ENCODE measurements at regions not wholly inside any gene's neighbourhood (a gene's known extent, or its start where the extent isn't known, plus 50 kb on each side); places are given as distances from the start of the nearest gene placed in this dataset.

- Histone ChIP-seq H3K27me3 (ENCODE audit: control insufficient read depth in 1 of 2, insufficient read depth in 2 of 2, low read length in 2 of 2) (no peaks in the 10 kb centered on the region), H3K9ac (ENCODE audit: low read length in 2 of 2) (no peak overlapping the region), H3K4me3 (ENCODE audit: low read length in 2 of 2) (no peak overlapping the region), H3K36me3 (ENCODE audit: control insufficient read depth in 2 of 2, insufficient read depth in 2 of 2, low read length in 2 of 2) (no peaks in the 10 kb centered on the region), H3K27ac (ENCODE audit: low read length) (no peak overlapping the region), H3K9me3 (ENCODE audit: control insufficient read depth in 2 of 2, low read length in 2 of 2) (no peaks in the 10 kb centered on the region), H3K4me1 (ENCODE audit: control insufficient read depth, insufficient read depth, low read length) (no peaks in the 10 kb centered on the region)
Measured at GRCh38 chr3:55203006-55203405, 275.1 kb upstream of the LRTM1 start.

GRCh38 chr3:55202326-55202725, 274.5 kb upstream of the LRTM1 start:
- Histone ChIP-seq H3K36me3 (ENCODE audit: control insufficient read depth in 2 of 2, insufficient read depth in 2 of 2, low read length in 2 of 2) (no peaks in the 10 kb centered on the region), H3K9me3 (ENCODE audit: control insufficient read depth in 2 of 2, low read length in 2 of 2) (no peaks in the 10 kb centered on the region), H3K27me3 (ENCODE audit: control insufficient read depth in 1 of 2, insufficient read depth in 2 of 2, low read length in 2 of 2) (no peaks in the 10 kb centered on the region), H3K27ac (ENCODE audit: low read length) (no peak overlapping the region), H3K9ac (ENCODE audit: low read length in 2 of 2) (no peak overlapping the region), H3K4me3 (ENCODE audit: low read length in 2 of 2) (no peak overlapping the region), H3K4me1 (ENCODE audit: control insufficient read depth, insufficient read depth, low read length) (no peaks in the 10 kb centered on the region)

- Histone ChIP-seq H3K4me3 (ENCODE audit: low read length in 2 of 2) (no peak overlapping the region), H3K4me1 (ENCODE audit: control insufficient read depth, insufficient read depth, low read length) (no peaks in the 10 kb centered on the region), H3K27ac (ENCODE audit: low read length) (no peak overlapping the region), H3K36me3 (ENCODE audit: control insufficient read depth in 2 of 2, insufficient read depth in 2 of 2, low read length in 2 of 2) (no peaks in the 10 kb centered on the region), H3K9ac (ENCODE audit: low read length in 2 of 2) (no peak overlapping the region), H3K9me3 (ENCODE audit: control insufficient read depth in 2 of 2, low read length in 2 of 2) (no peaks in the 10 kb centered on the region), H3K27me3 (ENCODE audit: control insufficient read depth in 1 of 2, insufficient read depth in 2 of 2, low read length in 2 of 2) (no peaks in the 10 kb centered on the region)
Measured at GRCh38 chr3:55201779-55202178, 273.9 kb upstream of the LRTM1 start.

GRCh38 chr3:55200906-55201305, 273.0 kb upstream of the LRTM1 start:
- no peaks in the 10 kb centered on the region for H3K36me3 ChIP-seq (ENCODE audit: control insufficient read depth in 2 of 2, insufficient read depth in 2 of 2, low read length in 2 of 2)
- no peak overlapping the region for H3K27ac ChIP-seq (ENCODE audit: low read length)
- no peaks in the 10 kb centered on the region for H3K9me3 ChIP-seq (ENCODE audit: control insufficient read depth in 2 of 2, low read length in 2 of 2)
- no peaks in the 10 kb centered on the region for H3K4me1 ChIP-seq (ENCODE audit: control insufficient read depth, insufficient read depth, low read length)
- no peak overlapping the region for H3K4me3 ChIP-seq (ENCODE audit: low read length in 2 of 2)
- no peak overlapping the region for H3K9ac ChIP-seq (ENCODE audit: low read length in 2 of 2)
- H3K27me3 ChIP-seq (ENCODE audit: control insufficient read depth in 1 of 2, insufficient read depth in 2 of 2, low read length in 2 of 2), result no peaks in the 10 kb centered on the region

- Histone ChIP-seq H3K27me3 (ENCODE audit: control insufficient read depth in 1 of 2, insufficient read depth in 2 of 2, low read length in 2 of 2) (no peaks in the 10 kb centered on the region), H3K9ac (ENCODE audit: low read length in 2 of 2) (no peak overlapping the region), H3K4me3 (ENCODE audit: low read length in 2 of 2) (no peak overlapping the region), H3K36me3 (ENCODE audit: control insufficient read depth in 2 of 2, insufficient read depth in 2 of 2, low read length in 2 of 2) (no peaks in the 10 kb centered on the region), H3K27ac (ENCODE audit: low read length) (no peak overlapping the region), H3K9me3 (ENCODE audit: control insufficient read depth in 2 of 2, low read length in 2 of 2) (no peaks in the 10 kb centered on the region), H3K4me1 (ENCODE audit: control insufficient read depth, insufficient read depth, low read length) (no peaks in the 10 kb centered on the region)
Measured at GRCh38 chr3:55198554-55198953, 270.7 kb upstream of the LRTM1 start.

- Histone ChIP-seq H3K27me3 (ENCODE audit: control insufficient read depth in 1 of 2, insufficient read depth in 2 of 2, low read length in 2 of 2) (no peaks in the 10 kb centered on the region), H3K27ac (ENCODE audit: low read length) (no peak overlapping the region), H3K9ac (ENCODE audit: low read length in 2 of 2) (no peak overlapping the region), H3K9me3 (ENCODE audit: control insufficient read depth in 2 of 2, low read length in 2 of 2) (no peaks in the 10 kb centered on the region), H3K4me1 (ENCODE audit: control insufficient read depth, insufficient read depth, low read length) (no peaks in the 10 kb centered on the region), H3K4me3 (ENCODE audit: low read length in 2 of 2) (no peak overlapping the region), H3K36me3 (ENCODE audit: control insufficient read depth in 2 of 2, insufficient read depth in 2 of 2, low read length in 2 of 2) (no peaks in the 10 kb centered on the region)
Measured at GRCh38 chr3:55197021-55197420, 269.2 kb upstream of the LRTM1 start.

- no peaks in the 10 kb centered on the region for H3K27me3 ChIP-seq (ENCODE audit: control insufficient read depth in 1 of 2, insufficient read depth in 2 of 2, low read length in 2 of 2)
- H3K27ac ChIP-seq (ENCODE audit: low read length), result no peak overlapping the region
- H3K36me3 ChIP-seq (ENCODE audit: control insufficient read depth in 2 of 2, insufficient read depth in 2 of 2, low read length in 2 of 2), result no peaks in the 10 kb centered on the region
- H3K9ac ChIP-seq (ENCODE audit: low read length in 2 of 2), result no peak overlapping the region
- no peaks in the 10 kb centered on the region for H3K9me3 ChIP-seq (ENCODE audit: control insufficient read depth in 2 of 2, low read length in 2 of 2)
- no peaks in the 10 kb centered on the region for H3K4me1 ChIP-seq (ENCODE audit: control insufficient read depth, insufficient read depth, low read length)
- no peak overlapping the region for H3K4me3 ChIP-seq (ENCODE audit: low read length in 2 of 2)
Measured at GRCh38 chr3:55196495-55196894, 268.6 kb upstream of the LRTM1 start.

- H3K27me3 ChIP-seq (ENCODE audit: control insufficient read depth in 1 of 2, insufficient read depth in 2 of 2, low read length in 2 of 2), result no peaks in the 10 kb centered on the region
- H3K27ac ChIP-seq (ENCODE audit: low read length), result no peak overlapping the region
- no peak overlapping the region for H3K9ac ChIP-seq (ENCODE audit: low read length in 2 of 2)
- H3K4me3 ChIP-seq (ENCODE audit: low read length in 2 of 2), result no peak overlapping the region
- H3K9me3 ChIP-seq (ENCODE audit: control insufficient read depth in 2 of 2, low read length in 2 of 2), result no peaks in the 10 kb centered on the region
- no peaks in the 10 kb centered on the region for H3K36me3 ChIP-seq (ENCODE audit: control insufficient read depth in 2 of 2, insufficient read depth in 2 of 2, low read length in 2 of 2)
- H3K4me1 ChIP-seq (ENCODE audit: control insufficient read depth, insufficient read depth, low read length), result no peaks in the 10 kb centered on the region
Measured at GRCh38 chr3:55194376-55194775, 266.5 kb upstream of the LRTM1 start.

- no peak overlapping the region for H3K4me3 ChIP-seq (ENCODE audit: low read length in 2 of 2)
- no peak overlapping the region for H3K27ac ChIP-seq (ENCODE audit: low read length)
- H3K9me3 ChIP-seq (ENCODE audit: control insufficient read depth in 2 of 2, low read length in 2 of 2), result no peaks in the 10 kb centered on the region
- H3K36me3 ChIP-seq (ENCODE audit: control insufficient read depth in 2 of 2, insufficient read depth in 2 of 2, low read length in 2 of 2), result no peaks in the 10 kb centered on the region
- no peaks in the 10 kb centered on the region for H3K27me3 ChIP-seq (ENCODE audit: control insufficient read depth in 1 of 2, insufficient read depth in 2 of 2, low read length in 2 of 2)
- H3K4me1 ChIP-seq (ENCODE audit: control insufficient read depth, insufficient read depth, low read length), result no peaks in the 10 kb centered on the region
- H3K9ac ChIP-seq (ENCODE audit: low read length in 2 of 2), result no peak overlapping the region
Measured at GRCh38 chr3:55191911-55192775, 264.3 kb upstream of the LRTM1 start.

- Histone ChIP-seq H3K9me3 (ENCODE audit: control insufficient read depth in 2 of 2, low read length in 2 of 2) (no peaks in the 10 kb centered on the region), H3K27ac (ENCODE audit: low read length) (no peak overlapping the region), H3K36me3 (ENCODE audit: control insufficient read depth in 2 of 2, insufficient read depth in 2 of 2, low read length in 2 of 2) (no peaks in the 10 kb centered on the region), H3K4me3 (ENCODE audit: low read length in 2 of 2) (no peak overlapping the region), H3K9ac (ENCODE audit: low read length in 2 of 2) (no peak overlapping the region), H3K27me3 (ENCODE audit: control insufficient read depth in 1 of 2, insufficient read depth in 2 of 2, low read length in 2 of 2) (no peaks in the 10 kb centered on the region), H3K4me1 (ENCODE audit: control insufficient read depth, insufficient read depth, low read length) (no peaks in the 10 kb centered on the region)
Measured at GRCh38 chr3:55190331-55190730, 262.5 kb upstream of the LRTM1 start.

GRCh38 chr3:55189359-55189801, 261.5 kb upstream of the LRTM1 start:
- no peak overlapping the region for H3K27ac ChIP-seq (ENCODE audit: low read length)

More at GRCh38 chr3:55189359-55189801, 261.5 kb upstream of the LRTM1 start:
- no peaks in the 10 kb centered on the region for H3K36me3 ChIP-seq (ENCODE audit: control insufficient read depth in 2 of 2, insufficient read depth in 2 of 2, low read length in 2 of 2)
- no peaks in the 10 kb centered on the region for H3K27me3 ChIP-seq (ENCODE audit: control insufficient read depth in 1 of 2, insufficient read depth in 2 of 2, low read length in 2 of 2)
- H3K4me1 ChIP-seq (ENCODE audit: control insufficient read depth, insufficient read depth, low read length), result no peaks in the 10 kb centered on the region
- H3K9ac ChIP-seq (ENCODE audit: low read length in 2 of 2), result no peak overlapping the region
- no peak overlapping the region for H3K4me3 ChIP-seq (ENCODE audit: low read length in 2 of 2)
- no peaks in the 10 kb centered on the region for H3K9me3 ChIP-seq (ENCODE audit: control insufficient read depth in 2 of 2, low read length in 2 of 2)

All from stomach smooth muscle (tissue), 2 donors.